ENCODE measurements at regions not wholly inside any gene's neighbourhood (a gene's known extent, or its start where the extent isn't known, plus 50 kb on each side); places are given as distances from the start of the nearest gene placed in this dataset.

DNA sequence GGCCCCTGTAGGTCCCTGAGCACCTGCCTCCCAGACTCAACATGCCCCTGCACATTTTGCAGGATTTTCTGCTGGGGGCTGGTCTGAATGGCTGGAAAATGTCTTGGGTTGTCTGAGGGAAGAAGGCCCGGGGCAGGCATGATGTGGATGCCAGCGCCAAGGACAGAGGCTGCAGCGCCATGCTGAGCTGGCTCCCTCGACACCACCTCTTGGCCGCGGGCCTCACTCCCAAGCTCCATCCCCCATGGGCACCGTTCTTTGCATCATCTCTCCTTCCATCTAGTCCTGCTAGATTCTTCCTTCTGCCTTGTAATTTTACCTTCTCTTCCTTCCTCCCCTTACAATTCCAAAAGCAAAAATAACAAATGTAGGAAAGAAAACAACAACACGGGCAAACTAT, 70.6 kb downstream of the ZIC5 start:
- TF ChIP-seq, protein P1, sequence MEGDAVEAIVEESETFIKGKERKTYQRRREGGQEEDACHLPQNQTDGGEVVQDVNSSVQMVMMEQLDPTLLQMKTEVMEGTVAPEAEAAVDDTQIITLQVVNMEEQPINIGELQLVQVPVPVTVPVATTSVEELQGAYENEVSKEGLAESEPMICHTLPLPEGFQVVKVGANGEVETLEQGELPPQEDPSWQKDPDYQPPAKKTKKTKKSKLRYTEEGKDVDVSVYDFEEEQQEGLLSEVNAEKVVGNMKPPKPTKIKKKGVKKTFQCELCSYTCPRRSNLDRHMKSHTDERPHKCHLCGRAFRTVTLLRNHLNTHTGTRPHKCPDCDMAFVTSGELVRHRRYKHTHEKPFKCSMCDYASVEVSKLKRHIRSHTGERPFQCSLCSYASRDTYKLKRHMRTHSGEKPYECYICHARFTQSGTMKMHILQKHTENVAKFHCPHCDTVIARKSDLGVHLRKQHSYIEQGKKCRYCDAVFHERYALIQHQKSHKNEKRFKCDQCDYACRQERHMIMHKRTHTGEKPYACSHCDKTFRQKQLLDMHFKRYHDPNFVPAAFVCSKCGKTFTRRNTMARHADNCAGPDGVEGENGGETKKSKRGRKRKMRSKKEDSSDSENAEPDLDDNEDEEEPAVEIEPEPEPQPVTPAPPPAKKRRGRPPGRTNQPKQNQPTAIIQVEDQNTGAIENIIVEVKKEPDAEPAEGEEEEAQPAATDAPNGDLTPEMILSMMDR (IDR thresholded peaks at IDR 0.05): no peak
- no peaks in the 10 kb centered on the region for H3K36me3 Mint-ChIP-seq (ENCODE audit: low read depth)
- DNase-seq: no peak
- H3K9me3 Mint-ChIP-seq: peaks cover 4% of the 10 kb centered on the region
- peaks cover 4% of the 10 kb centered on the region for H3K27me3 Mint-ChIP-seq (ENCODE audit: low read depth, poor library complexity)
- H3K27ac Mint-ChIP-seq: no peak overlapping the region
- peaks cover 62% of the 10 kb centered on the region for H3K4me1 Mint-ChIP-seq
- no peak overlapping the region for H3K4me3 Mint-ChIP-seq

DNA sequence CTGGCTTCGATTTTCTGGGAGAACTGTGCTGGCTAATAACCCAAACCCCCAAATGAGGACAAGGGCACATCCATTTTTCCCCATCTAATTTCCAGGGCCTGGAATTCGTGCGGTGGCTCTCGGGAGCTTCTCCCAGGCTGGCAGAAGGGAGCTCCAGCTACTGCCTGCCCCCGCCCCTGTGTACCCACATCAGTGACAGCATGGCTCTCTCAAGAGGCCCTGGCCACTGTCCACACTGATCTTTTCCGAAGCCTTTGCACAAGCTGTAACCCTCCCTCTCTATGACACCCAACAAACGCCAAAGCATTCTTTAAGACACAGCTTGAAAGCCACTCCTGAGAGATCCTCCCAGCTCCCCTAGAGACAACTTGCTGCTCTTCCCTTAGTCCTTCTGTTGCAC, 73.1 kb downstream of the ZIC5 start:
- DNase-seq: no peak
- Mint-ChIP-seq H3K27ac (no peak overlapping the region), H3K4me3 (no peak overlapping the region), H3K27me3 (ENCODE audit: low read depth, poor library complexity) (peaks cover 4% of the 10 kb centered on the region), H3K36me3 (ENCODE audit: low read depth) (peaks cover 13% of the 10 kb centered on the region), H3K4me1 (peaks cover 39% of the 10 kb centered on the region), H3K9me3 (peaks cover 16% of the 10 kb centered on the region)
- TF ChIP-seq, protein P1 (IDR thresholded peaks at IDR 0.05): no peak

DNA sequence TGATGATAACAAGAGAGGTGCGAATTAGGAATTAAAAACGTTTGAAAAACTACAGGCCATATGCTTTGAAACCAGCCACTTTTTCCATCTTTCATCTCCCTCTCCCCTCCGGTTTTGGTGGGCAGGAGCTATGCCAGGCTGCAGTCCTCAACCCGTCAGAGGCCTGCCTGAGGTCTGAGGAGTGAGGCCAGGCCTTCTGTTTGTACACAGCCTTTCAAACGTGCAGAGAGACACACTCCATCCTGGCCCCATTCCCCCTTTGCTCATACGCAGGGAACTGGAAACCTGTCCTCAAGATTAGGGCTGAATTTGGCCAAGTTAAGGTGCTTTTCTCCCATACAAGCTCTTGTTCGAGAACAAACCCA, 74.5 kb downstream of the ZIC5 start:
- Mint-ChIP-seq H3K9me3 (peaks cover 16% of the 10 kb centered on the region), H3K27me3 (ENCODE audit: low read depth, poor library complexity) (peaks cover 7% of the 10 kb centered on the region), H3K4me3 (no peak overlapping the region), H3K4me1 (peaks cover 35% of the 10 kb centered on the region), H3K36me3 (ENCODE audit: low read depth) (peaks cover 13% of the 10 kb centered on the region), H3K27ac (no peak overlapping the region)
- DNase-seq: no peak
- TF ChIP-seq, protein P1 (IDR thresholded peaks at IDR 0.05): no peak

DNA sequence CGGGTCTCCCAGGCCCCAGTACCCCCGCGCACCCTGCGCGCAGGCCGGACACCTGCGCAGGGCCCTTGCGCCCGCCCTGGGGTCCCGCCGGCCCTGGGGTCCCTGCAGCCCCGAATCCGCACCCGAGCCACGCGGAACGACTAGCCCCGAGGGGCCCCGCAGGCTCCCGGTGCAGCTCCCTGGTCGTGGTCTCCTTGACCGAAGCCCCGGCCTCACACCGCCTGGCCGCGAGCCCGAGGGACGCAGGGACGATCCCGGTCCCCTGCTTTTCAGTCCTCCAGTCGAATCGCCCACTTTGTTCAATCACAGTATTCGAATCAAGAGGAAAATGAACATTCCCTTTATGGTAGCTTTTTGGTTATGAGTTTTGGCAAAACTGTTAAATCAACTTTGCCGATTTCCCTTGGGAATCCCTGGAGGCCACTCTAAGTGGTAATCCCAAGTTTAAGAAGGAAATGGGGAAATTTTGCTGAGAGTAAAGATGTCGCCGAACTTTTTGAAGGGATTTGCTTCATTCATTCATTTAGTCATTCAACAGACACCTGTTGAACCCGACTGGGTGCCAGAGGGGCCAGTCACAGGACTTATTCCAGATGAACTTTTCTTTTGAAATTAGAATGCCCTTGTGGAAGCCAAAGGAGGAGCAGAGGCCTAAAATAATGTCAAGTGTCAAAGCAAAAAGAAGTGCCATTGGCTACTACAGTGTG, 75.0 kb downstream of the ZIC5 start:
- Mint-ChIP-seq H3K4me1 (peaks cover 37% of the 10 kb centered on the region), H3K36me3 (ENCODE audit: low read depth) (peaks cover 13% of the 10 kb centered on the region), H3K27me3 (ENCODE audit: low read depth, poor library complexity) (peaks cover 9% of the 10 kb centered on the region), H3K9me3 (peaks cover 16% of the 10 kb centered on the region), H3K4me3 (no peak overlapping the region), H3K27ac (no peak overlapping the region)
- DNase-seq: no peak
- TF ChIP-seq, protein P1 (IDR thresholded peaks at IDR 0.05): no peak

DNA sequence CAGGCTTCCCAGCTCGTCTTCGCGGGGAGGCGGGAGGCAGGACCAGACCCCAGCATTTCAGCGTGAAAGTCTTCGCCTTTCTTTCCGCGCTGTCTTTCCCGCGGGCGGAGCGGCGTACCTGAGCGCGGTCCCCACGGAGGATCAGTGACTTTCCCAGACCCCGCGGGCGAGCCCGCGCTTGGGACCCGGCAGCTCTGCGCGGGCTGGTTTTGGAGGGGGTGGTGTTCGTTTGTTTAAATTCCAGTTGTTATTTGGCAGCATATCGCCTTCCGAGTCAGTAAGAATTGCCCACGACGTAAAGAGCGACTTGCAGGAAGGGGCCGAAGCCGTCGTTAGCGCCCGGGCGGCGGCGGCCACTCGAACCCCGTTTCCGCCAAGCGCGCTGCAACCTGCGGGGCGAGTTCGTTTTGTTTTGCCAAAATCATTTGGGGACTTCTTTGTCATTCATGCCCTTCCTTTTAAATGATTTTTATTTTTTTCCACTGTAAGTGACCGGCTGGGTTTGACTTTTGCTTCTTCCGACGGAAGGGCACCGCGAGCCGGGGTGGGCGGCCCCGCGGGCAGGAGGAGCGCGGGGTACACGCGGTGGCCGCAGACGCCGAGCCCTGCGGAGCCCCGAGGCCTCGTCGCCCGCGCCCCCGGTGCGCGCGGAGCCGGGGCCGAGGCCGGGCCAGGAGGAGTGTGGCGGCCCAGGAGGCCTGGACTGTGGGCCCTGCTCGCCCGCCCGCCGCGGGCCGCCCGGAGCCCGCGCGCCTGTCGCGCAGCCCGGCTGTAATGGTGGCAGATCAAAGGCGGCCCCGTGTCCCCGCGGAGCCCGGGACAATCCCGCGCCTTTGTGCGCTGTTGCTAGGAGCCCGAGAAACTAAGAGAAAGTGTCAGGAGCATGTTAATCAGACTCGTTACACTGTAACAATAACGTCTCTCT, 75.9 kb downstream of the ZIC5 start:
- H3K9me3 Mint-ChIP-seq: peaks cover 16% of the 10 kb centered on the region
- H3K36me3 Mint-ChIP-seq (ENCODE audit: low read depth): peaks cover 13% of the 10 kb centered on the region
- H3K27ac Mint-ChIP-seq: no peak overlapping the region
- TF ChIP-seq, protein P1 (IDR thresholded peaks at IDR 0.05): no peak
- DNase-seq: no peak
- H3K27me3 Mint-ChIP-seq (ENCODE audit: low read depth, poor library complexity): peaks cover 9% of the 10 kb centered on the region
- H3K4me1 Mint-ChIP-seq: peaks cover 39% of the 10 kb centered on the region
- H3K4me3 Mint-ChIP-seq: no peak overlapping the region
